ENCODE measurements at regions not wholly inside any gene's neighbourhood (a gene's known extent, or its start where the extent isn't known, plus 50 kb on each side); places are given as distances from the start of the nearest gene placed in this dataset.

GRCh38 chr16:79911660-79912059 is 311.1 kb upstream of the MAF start:
- TF ChIP-seq CTCF (IDR thresholded peaks at IDR 0.05): no peak
- Histone ChIP-seq H3K4me1 (no peaks in the 10 kb centered on the region), H3K36me3 (no peaks in the 10 kb centered on the region), H3K9me3 (no peaks in the 10 kb centered on the region), H3K27me3 (no peaks in the 10 kb centered on the region), H3K27ac (no peak overlapping the region), H3K4me3 (no peak overlapping the region)
- no peak for DNase-seq
- intact Hi-C loops (cut with DNase I; ENCODE audit: low total_unique reads): no loop called here

GRCh38 chr16:79909571-79909970 is 309.0 kb upstream of the MAF start:
- H3K4me1 ChIP-seq: no peaks in the 10 kb centered on the region
- intact Hi-C loops (cut with DNase I; ENCODE audit: low total_unique reads): no loop called here
- no peak for DNase-seq
- H3K36me3 ChIP-seq: no peaks in the 10 kb centered on the region
- H3K27ac ChIP-seq: no peak overlapping the region
- H3K27me3 ChIP-seq: no peaks in the 10 kb centered on the region
- no peak overlapping the region for H3K4me3 ChIP-seq
- TF ChIP-seq CTCF (IDR thresholded peaks at IDR 0.05): no peak
- H3K9me3 ChIP-seq: no peaks in the 10 kb centered on the region

GRCh38 chr16:79903471-79903870 is 302.9 kb upstream of the MAF start:
- Histone ChIP-seq H3K27me3 (no peaks in the 10 kb centered on the region), H3K27ac (no peak overlapping the region), H3K36me3 (no peaks in the 10 kb centered on the region), H3K4me1 (no peaks in the 10 kb centered on the region), H3K9me3 (no peaks in the 10 kb centered on the region), H3K4me3 (no peak overlapping the region)
- no peak for TF ChIP-seq CTCF (IDR thresholded peaks at IDR 0.05)
- intact Hi-C loops (cut with DNase I; ENCODE audit: low total_unique reads): no loop called here
- DNase-seq: no peak

- no peak overlapping the region for H3K4me3 ChIP-seq
- H3K27ac ChIP-seq: no peak overlapping the region
- H3K36me3 ChIP-seq: no peaks in the 10 kb centered on the region
- intact Hi-C loops (cut with DNase I; ENCODE audit: low total_unique reads): no loop called here
- DNase-seq: no peak
- TF ChIP-seq CTCF (IDR thresholded peaks at IDR 0.05): no peak
- H3K9me3 ChIP-seq: no peaks in the 10 kb centered on the region
- H3K27me3 ChIP-seq: no peaks in the 10 kb centered on the region
- H3K4me1 ChIP-seq: no peaks in the 10 kb centered on the region
These were observed 301.8 kb upstream of the MAF start for GRCh38 chr16:79902351-79902750.

- no peak overlapping the region for H3K27ac ChIP-seq
- no peaks in the 10 kb centered on the region for H3K36me3 ChIP-seq
- no peak for DNase-seq
- H3K9me3 ChIP-seq: no peaks in the 10 kb centered on the region
- no peaks in the 10 kb centered on the region for H3K27me3 ChIP-seq
- H3K4me3 ChIP-seq: no peak overlapping the region
- TF ChIP-seq CTCF (IDR thresholded peaks at IDR 0.05): no peak
- intact Hi-C loops (cut with DNase I; ENCODE audit: low total_unique reads): no loop called here
- H3K4me1 ChIP-seq: no peaks in the 10 kb centered on the region
These were observed 301.0 kb upstream of the MAF start for GRCh38 chr16:79901522-79901921.

GRCh38 chr16:79899716-79900115 is 299.2 kb upstream of the MAF start:
- H3K4me1 ChIP-seq: no peaks in the 10 kb centered on the region
- no peak overlapping the region for H3K27ac ChIP-seq
- H3K9me3 ChIP-seq: no peaks in the 10 kb centered on the region
- H3K36me3 ChIP-seq: no peaks in the 10 kb centered on the region
- no peak overlapping the region for H3K4me3 ChIP-seq
- TF ChIP-seq CTCF (IDR thresholded peaks at IDR 0.05): no peak
- intact Hi-C loops (cut with DNase I; ENCODE audit: low total_unique reads): no loop called here
- H3K27me3 ChIP-seq: no peaks in the 10 kb centered on the region
- DNase-seq: no peak
